ENCODE measurements at regions not wholly inside any gene's neighbourhood (a gene's known extent, or its start where the extent isn't known, plus 50 kb on each side); places are given as distances from the start of the nearest gene placed in this dataset.

DNA sequence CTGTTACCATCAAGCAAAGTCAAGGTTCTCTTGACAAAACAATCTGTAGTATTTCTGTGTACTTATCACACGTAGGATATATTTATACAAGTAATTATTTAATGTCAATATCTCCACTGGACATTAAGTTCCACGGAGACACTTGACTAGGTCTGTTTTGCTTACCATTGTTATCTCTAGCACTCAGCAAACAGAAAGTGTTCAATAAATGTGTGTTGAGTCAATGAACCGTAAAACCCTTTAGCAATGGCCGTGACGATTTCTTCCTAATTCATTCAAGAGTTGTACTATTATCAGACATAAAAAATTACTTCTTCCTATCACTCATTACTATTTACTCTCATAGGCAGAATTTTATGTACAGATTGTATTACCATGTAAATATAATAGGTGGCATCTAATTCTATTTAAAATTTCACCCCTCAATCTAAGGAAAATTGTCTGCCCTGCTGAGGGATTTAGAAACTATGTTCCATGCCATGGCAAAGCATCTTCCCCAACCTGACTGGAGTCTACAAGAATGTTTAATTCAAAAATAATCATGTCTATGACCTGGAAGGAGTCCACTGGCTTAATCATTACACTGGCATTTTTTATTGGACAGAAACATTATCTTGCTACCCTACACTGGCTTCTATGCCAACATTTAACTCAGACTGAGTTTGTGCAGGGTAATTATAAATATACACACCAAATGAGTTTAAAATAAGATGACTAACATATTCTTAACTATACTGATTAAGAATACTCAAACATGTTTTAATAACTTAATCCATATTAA is 301.9 kb downstream of the ZEB2 start:
- TF ChIP-seq, protein P1, sequence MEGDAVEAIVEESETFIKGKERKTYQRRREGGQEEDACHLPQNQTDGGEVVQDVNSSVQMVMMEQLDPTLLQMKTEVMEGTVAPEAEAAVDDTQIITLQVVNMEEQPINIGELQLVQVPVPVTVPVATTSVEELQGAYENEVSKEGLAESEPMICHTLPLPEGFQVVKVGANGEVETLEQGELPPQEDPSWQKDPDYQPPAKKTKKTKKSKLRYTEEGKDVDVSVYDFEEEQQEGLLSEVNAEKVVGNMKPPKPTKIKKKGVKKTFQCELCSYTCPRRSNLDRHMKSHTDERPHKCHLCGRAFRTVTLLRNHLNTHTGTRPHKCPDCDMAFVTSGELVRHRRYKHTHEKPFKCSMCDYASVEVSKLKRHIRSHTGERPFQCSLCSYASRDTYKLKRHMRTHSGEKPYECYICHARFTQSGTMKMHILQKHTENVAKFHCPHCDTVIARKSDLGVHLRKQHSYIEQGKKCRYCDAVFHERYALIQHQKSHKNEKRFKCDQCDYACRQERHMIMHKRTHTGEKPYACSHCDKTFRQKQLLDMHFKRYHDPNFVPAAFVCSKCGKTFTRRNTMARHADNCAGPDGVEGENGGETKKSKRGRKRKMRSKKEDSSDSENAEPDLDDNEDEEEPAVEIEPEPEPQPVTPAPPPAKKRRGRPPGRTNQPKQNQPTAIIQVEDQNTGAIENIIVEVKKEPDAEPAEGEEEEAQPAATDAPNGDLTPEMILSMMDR (IDR thresholded peaks at IDR 0.05; ENCODE audit: borderline replicate concordance, insufficient read depth, low read depth, low read length), result no peak
- no peak overlapping the region for H3K4me3 ChIP-seq (ENCODE audit: low read depth, low read length)

DNA sequence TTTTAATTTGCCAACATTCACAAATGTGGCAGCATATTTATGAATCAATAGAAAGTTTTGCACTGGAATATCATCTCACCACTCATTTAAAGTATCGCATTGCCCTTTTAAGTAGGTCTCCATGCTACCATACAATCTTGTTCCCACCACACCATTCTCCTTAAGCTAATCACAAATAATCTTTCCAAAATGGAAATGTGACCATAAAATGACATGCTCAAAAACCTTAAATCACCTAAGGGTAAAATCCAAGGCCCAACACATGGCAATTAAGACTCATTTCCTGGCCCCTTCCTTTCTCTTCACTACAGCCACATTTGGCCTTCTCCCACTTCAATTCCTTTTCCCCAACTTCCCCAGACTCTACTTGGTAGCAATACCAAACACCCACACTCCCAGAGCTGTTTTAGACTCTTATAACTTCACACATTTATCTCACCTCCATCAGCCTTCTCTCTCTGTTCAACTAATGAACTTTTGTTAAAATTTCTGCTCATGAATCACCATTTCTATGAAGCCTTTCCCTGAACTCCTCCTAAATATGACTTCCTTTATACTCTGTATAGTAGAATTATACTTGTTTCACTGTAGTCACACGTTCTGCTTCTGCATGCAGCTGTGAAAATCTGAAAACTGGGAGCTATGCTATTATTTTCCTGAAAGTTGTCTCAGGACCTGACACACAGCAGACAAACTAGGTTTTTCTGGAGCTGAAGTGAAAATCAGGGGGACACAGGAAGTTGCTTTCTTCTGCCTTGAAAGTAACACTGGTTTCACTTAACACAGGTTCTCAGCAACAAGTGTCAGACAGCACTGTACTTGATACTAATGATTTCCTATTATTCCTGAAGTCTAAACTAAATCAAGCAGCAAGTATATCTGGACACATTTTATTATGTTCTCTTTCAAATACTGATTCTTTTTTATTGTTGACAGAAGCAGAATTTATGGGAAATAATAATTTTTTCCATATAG is 303.9 kb downstream of the ZEB2 start:
- TF ChIP-seq, protein P1 (IDR thresholded peaks at IDR 0.05; ENCODE audit: borderline replicate concordance, insufficient read depth, low read depth, low read length), result no peak
- H3K4me3 ChIP-seq (ENCODE audit: low read depth, low read length), result no peak overlapping the region

DNA sequence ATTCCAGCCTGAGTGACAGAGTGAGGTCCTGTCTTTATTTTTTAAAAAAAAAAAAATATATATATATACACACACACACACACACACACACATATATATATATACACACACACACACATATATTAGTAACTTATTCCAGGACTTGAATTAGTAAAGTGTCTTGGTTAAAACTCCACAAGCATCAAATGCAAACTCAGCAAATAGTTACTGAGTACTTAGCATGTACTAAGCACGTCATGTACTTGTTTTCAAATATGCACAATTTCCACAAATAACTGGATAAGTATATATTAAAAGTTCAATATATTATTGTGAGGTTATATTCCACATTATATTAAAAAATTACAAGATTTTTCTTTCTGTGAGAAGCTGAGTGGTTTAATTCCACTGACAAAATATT is 304.7 kb downstream of the ZEB2 start:
- TF ChIP-seq, protein P1 (IDR thresholded peaks at IDR 0.05; ENCODE audit: borderline replicate concordance, insufficient read depth, low read depth, low read length), result no peak
- H3K4me3 ChIP-seq (ENCODE audit: low read depth, low read length), result no peak overlapping the region

DNA sequence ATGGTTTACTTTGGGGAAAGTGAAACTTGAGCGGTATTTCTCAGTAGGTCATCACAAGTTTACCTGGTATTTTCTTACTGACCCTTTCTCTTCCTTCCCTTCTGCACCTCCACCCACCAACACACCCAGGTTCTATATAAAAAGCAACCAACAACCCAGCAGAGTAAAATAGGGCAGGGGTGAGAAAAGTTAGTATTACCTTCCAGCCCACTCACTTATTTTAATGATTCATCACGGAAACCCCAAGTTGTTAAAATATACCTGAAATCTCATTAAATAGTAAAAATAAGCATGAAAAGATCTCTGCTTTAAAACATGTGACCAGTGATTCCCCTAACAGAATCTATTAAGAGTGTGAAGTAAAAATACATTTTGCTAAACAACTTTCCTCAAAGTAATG is 306.1 kb downstream of the ZEB2 start:
- TF ChIP-seq, protein P1 (IDR thresholded peaks at IDR 0.05; ENCODE audit: borderline replicate concordance, insufficient read depth, low read depth, low read length), result no peak
- no peak overlapping the region for H3K4me3 ChIP-seq (ENCODE audit: low read depth, low read length)

DNA sequence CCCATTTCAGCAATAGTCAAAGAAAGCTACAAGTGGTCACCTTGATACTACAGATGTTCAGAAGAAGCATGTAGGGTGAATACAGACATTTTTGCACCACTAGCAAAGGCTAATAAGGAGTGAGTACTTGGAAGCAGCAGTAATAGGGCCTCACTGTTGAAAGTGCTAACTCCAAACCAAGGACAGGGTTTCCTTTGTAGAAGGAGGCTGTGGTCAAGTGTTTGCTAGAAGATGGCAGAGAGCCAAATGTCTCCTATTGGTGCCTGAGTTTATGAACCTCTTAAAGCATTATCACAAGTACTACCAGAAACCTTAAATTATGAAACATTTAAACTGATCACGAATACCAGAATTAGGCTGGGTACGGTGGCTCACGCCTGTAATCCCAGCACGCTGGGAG is 308.1 kb downstream of the ZEB2 start:
- H3K4me3 ChIP-seq (ENCODE audit: low read depth, low read length), result no peak overlapping the region
- TF ChIP-seq, protein P1 (IDR thresholded peaks at IDR 0.05; ENCODE audit: borderline replicate concordance, insufficient read depth, low read depth, low read length), result no peak

DNA sequence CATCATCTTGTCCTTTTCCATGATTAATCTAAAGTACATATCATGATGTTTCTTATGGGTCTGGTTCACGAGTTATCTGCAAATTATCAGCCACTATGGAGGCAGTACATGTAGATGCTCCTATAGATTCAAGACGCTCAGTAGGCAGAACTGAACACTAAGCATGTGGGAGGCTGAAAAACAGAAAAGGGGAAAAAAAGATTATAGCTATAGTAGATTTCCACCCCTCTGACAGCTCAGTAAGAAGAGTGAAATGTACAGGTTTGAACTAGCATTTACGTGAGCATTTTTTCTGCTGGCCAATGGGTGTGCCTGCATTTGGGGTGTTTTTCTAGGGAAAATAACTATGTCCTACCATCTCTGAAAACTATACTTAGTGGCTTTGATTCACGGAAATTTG is 308.9 kb downstream of the ZEB2 start:
- no peak overlapping the region for H3K4me3 ChIP-seq (ENCODE audit: low read depth, low read length)
- TF ChIP-seq, protein P1 (IDR thresholded peaks at IDR 0.05; ENCODE audit: borderline replicate concordance, insufficient read depth, low read depth, low read length), result no peak
